Gastroesophageal sphincter (tissue), 4 donors: ENCODE measurements at regions not wholly inside any gene's neighbourhood (a gene's known extent, or its start where the extent isn't known, plus 50 kb on each side); places are given as distances from the start of the nearest gene placed in this dataset.
A peak's percentile ranks its signal among the peaks of the same experiment; 100 is the strongest.

Experiments
- ATAC-seq: fragments of 150-250 bp; one replicate; pipeline ENCODE4 v1.9.1; 2016; ENCODE audit warnings: mild to moderate bottlenecking, moderate library complexity
- H3K27ac ChIP-seq, 4 donors: fragments of 200-600 bp; sonication (generic) in 3 of 4; 1 replicate in 3 of 4; 2 replicates in 1 of 4; pipeline ENCODE4 v1.5.1; 2016 to 2019
- H3K27me3 ChIP-seq: fragments of 200-600 bp; sonication (generic); one replicate; pipeline ENCODE4 v1.5.1; 2019
- H3K36me3 ChIP-seq, 2 donors: fragments of 200-600 bp; sonication (generic); one replicate each; pipeline ENCODE4 v1.5.1; 2019; ENCODE audit warnings: control low read depth in 1 of 2
- H3K4me1 ChIP-seq, 3 donors: fragments of 200-600 bp; sonication (generic); 1 replicate in 2 of 3; 2 replicates in 1 of 3; pipeline ENCODE4 v1.5.1; 2016 to 2019; ENCODE audit warnings: control low read depth in 2 of 3
- H3K4me3 ChIP-seq, 2 donors: fragments of 200-600 bp; sonication (generic); one replicate each; pipeline ENCODE4 v1.5.1; 2019; ENCODE audit warnings: mild to moderate bottlenecking in 1 of 2, moderate library complexity in 1 of 2
- H3K9me3 ChIP-seq, 3 donors: fragments of 200-600 bp; sonication (generic); one replicate each; pipeline ENCODE4 v1.5.1; 2017 to 2019; ENCODE audit warnings: control low read depth in 2 of 3
- CTCF ChIP-seq, 4 experiments: fragments of 200-600 bp in 2 of 4; fragments of 450-650 bp in 2 of 4; sonication (generic) in 1 of 4; IDR thresholded peaks; one replicate each; pipeline ENCODE4 v1.5.1; 2017 to 2019; ENCODE audit warnings: antibody characterized with exemption in 4 of 4, mild to moderate bottlenecking in 2 of 4, moderate library complexity in 2 of 4
- EP300 ChIP-seq: sonication (generic); formaldehyde crosslinking; IDR thresholded peaks from one replicate; pipeline ENCODE4 v1.6.1; 2017; ENCODE audit warnings: antibody characterized with exemption, mild to moderate bottlenecking
- POLR2A ChIP-seq, 2 donors: fragments of 450-650 bp; IDR thresholded peaks; one replicate each; pipeline ENCODE4 v1.6.1; 2017; ENCODE audit warnings: antibody characterized with exemption in 2 of 2, mild to moderate bottlenecking in 2 of 2, moderate library complexity in 1 of 2
- POLR2AphosphoS5 ChIP-seq: sonication (generic); formaldehyde crosslinking; IDR thresholded peaks from one replicate; pipeline ENCODE4 v1.6.1; 2017; ENCODE audit warnings: antibody characterized with exemption
- WGBS, 2 donors: methylation state at CpG; one replicate each; pipeline ENCODE4 v1.1.5; 2018; ENCODE audit warnings: low coverage in 1 of 2; 5-methylcytosine and 5-hydroxymethylcytosine counted together

- no peaks in the 10 kb centered on the region for H3K9me3 ChIP-seq
- peaks cover 0 to 16% (median 0%) of the 10 kb centered on the region in 3 donors for H3K4me1 ChIP-seq
- H3K27me3 ChIP-seq, result no peaks in the 10 kb centered on the region
- no peak overlapping the region for H3K4me3 ChIP-seq
- H3K36me3 ChIP-seq, result no peaks in the 10 kb centered on the region
- WGBS, 2 donors, result 12 to 38% methylated on average over 3 to 4 of the region's 4 CpGs
- TF ChIP-seq EP300, result no peak
- no peak for TF ChIP-seq CTCF (IDR thresholded peaks at IDR 0.05)
- no peak for TF ChIP-seq POLR2A (IDR thresholded peaks at IDR 0.05)
- no peak for TF ChIP-seq POLR2AphosphoS5
- H3K27ac ChIP-seq, result no peak overlapping the region
- ATAC-seq, result no peak
These were observed 498.3 kb downstream of the FOXG1 start for GRCh38 chr14:29264865-29265264.

- Histone ChIP-seq H3K36me3 (no peaks in the 10 kb centered on the region), H3K27ac (no peak overlapping the region), H3K9me3 (no peaks in the 10 kb centered on the region), H3K4me3 (no peak overlapping the region), H3K4me1 (peaks cover 0 to 16% (median 0%) of the 10 kb centered on the region in 3 donors), H3K27me3 (no peaks in the 10 kb centered on the region)
- no peak for ATAC-seq
- TF ChIP-seq POLR2AphosphoS5, result no peak
- TF ChIP-seq EP300, result no peak
- TF ChIP-seq POLR2A (IDR thresholded peaks at IDR 0.05), result no peak
- WGBS, 2 donors, result 64 to 79% methylated on average over 1 of the region's 1 CpG
These were observed 499.3 kb downstream of the FOXG1 start for GRCh38 chr14:29265852-29266251.

GRCh38 chr14:29271669-29272068, 505.1 kb downstream of the FOXG1 start:
- Histone ChIP-seq H3K4me1 (peaks cover 0 to 18% (median 3%) of the 10 kb centered on the region in 3 donors), H3K36me3 (no peaks in the 10 kb centered on the region), H3K27me3 (no peaks in the 10 kb centered on the region), H3K9me3 (no peaks in the 10 kb centered on the region), H3K27ac (no peak overlapping the region), H3K4me3 (no peak overlapping the region)
- ATAC-seq, result no peak
- TF ChIP-seq POLR2A (IDR thresholded peaks at IDR 0.05) (no peak), POLR2AphosphoS5 (no peak), CTCF (IDR thresholded peaks at IDR 0.05) (no peak), EP300 (no peak)

- WGBS, 2 donors, result 22 to 50% methylated on average over 1 of the region's 1 CpG
- Histone ChIP-seq H3K36me3 (no peaks in the 10 kb centered on the region), H3K27ac (no peak overlapping the region), H3K4me1 (peaks cover 0 to 18% (median 3%) of the 10 kb centered on the region in 3 donors), H3K4me3 (no peak overlapping the region), H3K9me3 (no peaks in the 10 kb centered on the region), H3K27me3 (no peaks in the 10 kb centered on the region)
- TF ChIP-seq POLR2A (IDR thresholded peaks at IDR 0.05) (no peak), EP300 (no peak), POLR2AphosphoS5 (no peak), CTCF (IDR thresholded peaks at IDR 0.05) (no peak)
- ATAC-seq, result no peak
These were observed 506.9 kb downstream of the FOXG1 start for GRCh38 chr14:29273513-29273912.

- Histone ChIP-seq H3K27me3 (no peaks in the 10 kb centered on the region), H3K4me3 (no peak overlapping the region), H3K36me3 (no peaks in the 10 kb centered on the region), H3K4me1 (peaks cover 0 to 18% (median 3%) of the 10 kb centered on the region in 3 donors), H3K9me3 (no peaks in the 10 kb centered on the region), H3K27ac (peak overlapping the region in 2 of 4 donors; percentile 6 to 23)
- TF ChIP-seq POLR2A (IDR thresholded peaks at IDR 0.05) (no peak), POLR2AphosphoS5 (no peak), EP300 (no peak), CTCF (IDR thresholded peaks at IDR 0.05) (no peak)
- 15 to 21% methylated on average over 9 to 10 of the region's 10 CpGs for WGBS, 2 donors
- ATAC-seq, result no peak
These were observed 508.5 kb downstream of the FOXG1 start for GRCh38 chr14:29274890-29275596.
